ENCODE measurements at regions not wholly inside any gene's neighbourhood (a gene's known extent, or its start where the extent isn't known, plus 50 kb on each side); places are given as distances from the start of the nearest gene placed in this dataset.
A peak's percentile ranks its signal among the peaks of the same experiment; 100 is the strongest.

DNA sequence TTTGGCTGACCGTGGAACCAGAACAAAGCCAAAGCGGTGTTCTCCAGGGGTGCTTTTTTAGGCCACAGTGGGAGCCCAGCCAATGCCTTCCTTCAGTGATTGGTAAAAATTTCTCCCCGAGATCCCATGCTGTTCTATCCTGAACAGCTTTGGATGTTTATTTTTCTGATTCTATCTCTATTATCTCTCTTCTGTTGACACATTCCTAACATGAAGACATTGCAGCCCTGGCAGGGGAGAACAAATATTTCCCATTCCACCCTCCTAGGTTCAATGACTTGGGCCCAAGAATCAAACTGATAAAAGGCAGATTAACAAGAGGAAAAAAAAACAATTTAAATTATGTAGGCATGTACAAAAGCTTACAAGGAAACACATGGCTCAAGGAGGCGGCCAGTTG lies 162.7 kb downstream of the PFKFB3 start:
- TF ChIP-seq CTCF (IDR thresholded peaks at IDR 0.05), result no peak
- no peak for TF ChIP-seq POLR2A (IDR thresholded peaks at IDR 0.05)
- peak; percentile 85 for TF ChIP-seq POLR2AphosphoS5 (IDR thresholded peaks at IDR 0.05)

Data from prostate gland (tissue), 2 donors.